NCI-H226 (cell line): ENCODE measurements at regions not wholly inside any gene's neighbourhood (a gene's known extent, or its start where the extent isn't known, plus 50 kb on each side); places are given as distances from the start of the nearest gene placed in this dataset.
"Not testable (repeated sequence)": the region's sequence is repeated elsewhere in the genome, so short reads cannot be mapped to it uniquely, and the experiment has no call there.

ENCODE experiments used
- DNase-seq: peaks from one replicate; pipeline ENCODE4 v3.0.0-alpha.2; 2015

GRCh38 chr14:43014338-43014737, 1407.7 kb downstream of the LRFN5 start:
- no peak for DNase-seq

- no peak for DNase-seq
Measured at GRCh38 chr14:43012817-43013216, 1406.1 kb downstream of the LRFN5 start.

DNA sequence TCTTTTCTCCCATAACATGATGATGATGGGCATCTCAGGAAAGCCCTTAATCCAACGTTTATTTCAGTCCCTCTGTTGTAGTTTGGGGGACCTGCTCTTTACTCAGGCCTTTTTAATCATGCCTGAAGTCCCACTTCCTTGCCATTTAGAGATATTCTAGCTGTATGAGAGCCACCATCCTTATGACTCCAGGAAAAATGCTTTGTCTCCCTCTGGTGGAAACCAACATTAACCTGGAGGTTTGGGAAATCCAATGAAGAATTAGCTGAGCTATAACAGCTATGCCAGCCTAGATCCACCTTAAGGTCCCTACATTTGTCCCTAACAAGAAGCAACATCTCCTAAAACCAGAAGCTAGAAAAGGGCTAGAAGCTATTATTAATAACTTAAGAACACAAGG, 1399.1 kb downstream of the LRFN5 start:
- no peak for DNase-seq

DNA sequence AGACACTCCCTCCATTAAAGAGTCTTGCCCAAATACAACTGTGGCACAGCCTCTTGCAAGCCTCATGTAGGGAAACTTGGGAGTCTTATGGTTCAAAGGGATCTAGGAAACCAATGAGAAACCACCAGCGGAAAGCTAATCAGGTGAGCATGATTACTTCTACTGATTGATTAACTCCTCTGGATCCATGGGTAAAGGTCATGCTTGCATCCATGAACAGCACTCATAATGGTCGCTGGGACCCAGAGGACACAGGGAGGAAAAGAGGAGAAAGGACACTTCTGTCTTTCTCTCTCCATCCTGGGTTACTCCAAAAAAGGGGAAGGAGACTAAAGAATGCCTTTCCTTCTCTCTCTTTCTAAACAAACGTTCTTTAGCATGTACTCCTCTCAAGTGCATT, 1397.2 kb downstream of the LRFN5 start:
- DNase-seq = no peak

GRCh38 chr14:43001731-43002130, 1395.1 kb downstream of the LRFN5 start:
- DNase-seq = no peak

DNA sequence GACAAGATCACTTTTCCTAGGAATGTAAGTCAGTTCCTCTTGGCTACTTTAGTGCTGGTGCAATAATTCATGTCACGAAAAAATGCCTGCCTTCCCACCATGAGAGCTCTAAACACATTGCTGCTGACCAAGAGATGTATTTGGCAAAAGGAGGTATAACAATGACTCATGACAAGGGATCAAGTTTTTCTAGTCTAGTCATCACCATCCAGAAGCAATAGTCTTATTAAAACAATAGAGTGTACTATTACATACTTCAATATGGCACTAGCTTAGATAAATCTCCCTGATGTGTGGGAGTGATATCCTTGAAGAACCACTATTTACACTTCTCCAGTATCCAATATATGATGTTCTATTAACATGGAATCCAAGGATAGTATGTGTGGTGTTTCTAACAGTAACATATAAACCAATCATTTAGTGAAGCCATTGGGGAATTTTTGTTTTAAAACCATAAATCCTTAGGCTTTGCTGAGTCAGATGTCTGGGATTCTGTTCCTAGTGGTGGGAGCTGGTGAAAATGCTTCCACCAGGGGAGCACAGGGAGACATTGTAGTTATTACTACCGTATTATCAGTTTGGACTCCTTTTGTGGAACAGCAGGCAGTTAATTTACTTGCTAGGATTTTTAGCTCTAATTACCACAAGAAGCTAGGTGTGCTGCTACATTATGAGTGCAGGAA, 1387.5 kb downstream of the LRFN5 start:
- DNase-seq = peak; percentile 93

- no peak for DNase-seq
Measured at GRCh38 chr14:42992930-42993329, 1386.3 kb downstream of the LRFN5 start.

DNA sequence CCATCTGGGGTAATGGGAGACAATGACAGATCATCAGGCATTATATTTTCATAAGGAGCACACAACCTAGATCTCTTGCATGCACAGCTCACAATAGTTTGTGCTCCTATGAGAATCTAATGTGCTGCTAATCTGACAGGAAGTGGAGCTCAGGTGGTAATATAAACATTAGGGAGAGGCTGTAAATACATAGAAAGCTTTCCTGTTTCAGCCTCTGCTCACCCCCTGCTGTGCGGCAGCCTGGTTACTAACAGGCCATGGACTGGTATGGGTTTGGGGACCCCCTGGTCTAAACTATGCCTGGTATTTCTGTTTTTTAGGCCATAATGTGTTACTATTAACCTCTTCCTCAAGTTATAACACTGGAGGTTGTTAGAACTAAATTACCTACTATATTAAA, 1373.7 kb downstream of the LRFN5 start:
- peak; percentile 29 for DNase-seq

DNA sequence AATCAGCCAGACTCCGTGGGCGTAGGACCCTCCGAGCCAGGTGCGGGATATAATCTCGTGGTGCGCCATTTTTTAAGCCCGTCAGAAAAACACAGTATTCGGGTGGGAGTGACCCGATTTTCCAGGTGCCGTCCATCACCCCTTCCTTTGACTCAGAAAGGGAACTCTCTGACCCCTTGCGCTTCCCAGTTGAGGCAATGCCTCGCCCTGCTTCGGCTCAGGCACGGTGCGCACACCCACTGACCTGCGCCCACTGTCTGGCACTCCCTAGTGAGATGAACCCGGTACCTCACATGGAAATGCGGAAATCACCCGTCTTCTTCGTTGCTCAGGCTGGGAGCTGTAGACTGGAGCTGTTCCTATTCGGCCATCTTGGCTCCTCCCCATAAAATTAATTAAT, 1366.5 kb downstream of the LRFN5 start:
- DNase-seq = not testable (repeated sequence)

DNA sequence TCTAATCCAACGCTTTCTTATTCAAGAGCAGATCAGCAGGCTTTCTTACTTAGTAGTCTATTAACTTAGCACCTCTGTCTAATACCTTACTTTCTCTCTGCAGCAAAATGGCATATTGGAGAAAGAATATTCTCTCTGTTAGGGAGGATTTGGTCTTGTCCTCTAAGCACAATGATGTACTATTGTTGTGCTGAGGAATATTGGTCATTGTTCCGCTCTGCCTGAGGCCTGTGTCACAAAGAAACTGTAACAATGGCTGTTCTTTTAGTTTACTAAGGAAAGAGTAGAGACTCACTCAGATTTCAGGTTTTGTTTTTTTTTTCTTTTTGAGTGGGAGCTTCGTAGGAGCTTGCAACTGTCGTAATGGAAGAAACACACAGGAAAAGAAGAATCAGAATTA, 1358.8 kb downstream of the LRFN5 start:
- DNase-seq = no peak

- no peak for DNase-seq
Measured at GRCh38 chr14:42961509-42961908, 1354.8 kb downstream of the LRFN5 start.

DNA sequence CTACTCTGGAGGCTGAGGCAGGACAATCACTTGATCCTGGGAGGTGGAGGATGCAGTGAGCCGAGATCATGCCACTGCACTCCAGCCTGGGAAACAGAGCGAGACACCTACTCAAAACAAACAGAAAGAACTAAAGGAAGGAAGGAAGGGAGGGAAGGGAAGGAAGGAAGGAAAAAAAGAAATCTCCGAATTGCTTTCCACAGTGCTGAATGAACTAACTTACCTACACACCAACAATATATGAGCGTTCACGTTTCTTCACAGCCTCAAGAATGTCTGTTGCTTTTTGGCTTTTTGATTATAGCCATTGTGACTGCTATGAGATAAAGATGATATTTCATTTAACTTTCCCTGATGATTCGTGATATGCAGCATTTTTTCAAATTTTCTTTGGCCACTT, 1343.7 kb downstream of the LRFN5 start:
- DNase-seq = no peak

- DNase-seq = no peak
Measured at GRCh38 chr14:42947991-42948390, 1341.3 kb downstream of the LRFN5 start.

DNA sequence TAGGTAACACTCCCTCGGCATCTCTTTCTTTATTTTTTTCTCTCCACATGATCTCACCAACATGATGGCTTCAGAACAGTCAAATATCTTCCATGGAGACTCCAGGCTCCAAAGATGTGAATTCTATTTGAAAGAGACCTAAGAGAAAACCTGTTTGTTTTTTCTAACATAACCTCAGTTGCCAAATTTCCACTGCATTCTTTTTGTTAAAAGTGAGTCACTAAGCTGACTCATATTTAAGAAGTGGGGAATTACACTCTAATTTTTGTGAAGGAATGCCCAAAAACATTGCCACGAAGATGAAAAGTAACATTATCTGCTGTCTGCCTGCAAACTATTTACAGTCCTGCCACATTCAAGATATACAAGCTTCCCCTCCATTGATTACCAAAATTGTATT, 1337.6 kb downstream of the LRFN5 start:
- DNase-seq = peak; percentile 33

DNA sequence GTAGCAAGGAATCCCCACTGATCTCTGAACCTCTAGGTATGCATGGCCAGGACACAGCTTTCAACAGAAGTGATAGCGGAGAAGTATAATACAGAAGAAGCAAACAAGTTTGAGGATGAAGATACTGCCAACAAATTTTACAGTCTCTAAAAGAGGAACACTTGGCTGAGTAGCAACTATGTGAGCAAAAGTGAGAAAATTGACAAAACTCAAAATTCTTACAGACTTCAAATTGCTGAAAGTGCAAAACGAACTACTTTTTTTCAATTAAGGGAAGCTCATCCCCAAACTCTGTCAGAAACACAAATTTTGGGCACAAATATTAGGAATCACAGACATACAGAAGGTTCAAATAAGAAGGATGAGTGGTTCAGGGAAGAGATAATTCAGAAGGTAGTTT, 1324.6 kb downstream of the LRFN5 start:
- DNase-seq = no peak

- DNase-seq = no peak
Measured at GRCh38 chr14:42929806-42930480, 1323.3 kb downstream of the LRFN5 start.

- DNase-seq = no peak
Measured at GRCh38 chr14:42927313-42927712, 1320.6 kb downstream of the LRFN5 start.

GRCh38 chr14:42921901-42922300, 1315.2 kb downstream of the LRFN5 start:
- DNase-seq = no peak

DNA sequence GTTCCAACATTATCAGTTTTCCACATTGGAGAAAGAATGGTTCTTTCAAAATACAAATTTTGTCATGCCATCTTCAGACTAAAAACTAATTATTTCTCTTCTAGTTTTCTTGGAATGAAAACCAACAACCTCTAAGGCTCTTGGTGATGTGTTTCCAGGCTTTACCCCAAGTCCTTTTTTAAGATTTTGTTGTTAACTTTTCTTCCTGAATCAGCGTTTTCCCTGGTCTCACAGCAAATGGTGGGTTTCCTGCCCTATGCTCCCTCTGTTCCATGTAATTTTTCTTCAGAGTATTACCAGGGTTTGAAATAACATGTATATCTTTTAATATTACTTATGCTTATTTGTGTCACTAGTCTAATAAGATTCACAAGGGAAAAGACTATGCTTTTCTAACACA, 1311.9 kb downstream of the LRFN5 start:
- DNase-seq = no peak

DNA sequence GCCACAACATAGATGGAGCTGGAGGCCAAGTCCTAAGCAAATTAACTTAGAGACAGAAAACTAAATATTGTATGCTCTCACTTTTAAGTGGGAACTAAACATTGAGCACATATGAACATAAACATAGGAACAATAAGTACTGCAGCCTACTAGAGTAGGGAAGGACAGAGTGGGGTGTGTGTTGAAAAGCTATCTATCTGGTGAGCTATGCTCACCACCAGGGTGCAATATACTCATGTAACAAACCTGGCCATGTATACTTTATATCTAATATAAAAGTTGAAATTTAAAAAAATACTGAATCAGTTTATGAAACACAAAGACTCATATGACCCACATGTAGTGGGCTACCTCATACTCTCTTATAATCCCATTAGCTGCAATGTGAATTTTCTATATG, 1305.0 kb downstream of the LRFN5 start:
- no peak for DNase-seq

GRCh38 chr14:42909659-42910058, 1303.0 kb downstream of the LRFN5 start:
- no peak for DNase-seq

GRCh38 chr14:42893183-42893582, 1286.5 kb downstream of the LRFN5 start:
- DNase-seq = no peak

- DNase-seq = peak; percentile 78
Measured at GRCh38 chr14:42884100-42884499, 1277.4 kb downstream of the LRFN5 start.

- no peak for DNase-seq
Measured at GRCh38 chr14:42877716-42878115, 1271.0 kb downstream of the LRFN5 start.

GRCh38 chr14:42872786-42873185, 1266.1 kb downstream of the LRFN5 start:
- no peak for DNase-seq
